ENCODE measurements at regions not wholly inside any gene's neighbourhood (a gene's known extent, or its start where the extent isn't known, plus 50 kb on each side); places are given as distances from the start of the nearest gene placed in this dataset.

GRCh38 chr10:130812381-130813148 is 499.0 kb downstream of the TCERG1L start:
- Mint-ChIP-seq H3K4me1 (peaks cover 0 to 2% (median 0%) of the 10 kb centered on the region in 3 donors), H3K9me3 (peaks cover 0 to 6% (median 2%) of the 10 kb centered on the region in 3 donors), H3K4me3 (no peak overlapping the region), H3K27ac (peak overlapping the region in 1 of 3 donors; percentile 53), H3K27me3 (no peaks in the 10 kb centered on the region), H3K36me3 (no peaks in the 10 kb centered on the region)

DNA sequence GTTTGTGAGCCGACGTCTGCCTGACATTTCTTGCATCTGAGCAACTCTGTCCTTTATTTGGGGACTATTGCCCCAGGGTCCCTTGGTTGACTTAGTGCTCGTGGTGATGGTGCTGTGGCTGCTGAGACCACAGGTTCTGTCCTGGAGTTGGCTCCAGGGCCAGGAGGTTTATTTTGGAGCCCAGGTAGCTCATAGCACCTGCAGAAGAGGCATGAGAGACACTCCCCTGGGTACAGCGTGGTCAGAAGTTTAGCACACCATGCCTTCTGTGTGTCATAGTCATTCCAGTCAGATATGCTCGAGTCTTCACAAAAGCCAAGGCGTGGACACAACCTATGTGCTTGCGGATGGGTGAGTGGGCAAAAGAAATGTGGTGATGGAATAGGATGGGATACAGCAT is 496.9 kb downstream of the TCERG1L start:
- no peaks in the 10 kb centered on the region for H3K27me3 Mint-ChIP-seq
- H3K36me3 Mint-ChIP-seq: no peaks in the 10 kb centered on the region
- peak overlapping the region in 1 of 3 donors; percentile 46 for H3K27ac Mint-ChIP-seq
- peaks cover 3 to 19% (median 6%) of the 10 kb centered on the region in 3 donors for H3K9me3 Mint-ChIP-seq
- H3K4me1 Mint-ChIP-seq: peaks cover 0 to 2% (median 0%) of the 10 kb centered on the region in 3 donors
- H3K4me3 Mint-ChIP-seq: no peak overlapping the region

DNA sequence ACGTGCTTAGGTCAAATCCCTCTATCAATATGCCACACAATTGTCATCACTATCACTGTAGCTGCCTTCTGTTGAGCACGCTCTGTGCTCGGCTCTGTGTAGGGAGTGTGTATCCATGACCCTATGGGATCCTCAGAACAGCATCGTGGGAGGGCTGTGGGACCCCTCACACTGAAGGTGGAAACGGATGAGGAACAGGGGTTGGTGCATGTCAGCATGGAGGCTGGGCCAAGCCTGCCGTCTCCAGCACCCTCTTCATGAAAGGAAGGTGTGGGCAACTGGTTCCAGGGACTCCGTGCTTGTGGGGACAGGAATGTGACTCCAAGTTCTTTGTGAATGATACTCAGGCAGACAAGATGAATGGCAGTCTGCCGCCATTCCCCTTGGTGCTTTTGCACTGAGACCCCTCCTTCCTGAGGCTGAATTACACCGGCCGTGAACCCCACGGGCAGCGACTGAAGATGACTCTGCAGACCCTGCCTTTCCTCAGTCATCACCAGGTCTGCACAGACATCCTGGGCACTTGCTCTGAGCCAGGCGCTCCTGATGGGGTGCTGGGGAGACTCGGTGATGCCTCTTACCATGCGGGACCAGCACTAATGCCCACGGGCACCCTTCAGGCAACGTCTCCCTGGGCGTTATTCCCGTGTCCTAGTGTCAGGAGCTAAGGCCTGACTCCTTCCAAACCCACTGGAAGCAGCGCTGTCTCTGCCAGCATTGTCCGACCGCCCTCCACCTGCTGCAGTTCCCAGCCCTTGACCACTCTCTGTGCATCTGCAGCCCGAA is 495.2 kb downstream of the TCERG1L start:
- peaks cover 4 to 23% (median 6%) of the 10 kb centered on the region in 3 donors for H3K9me3 Mint-ChIP-seq
- H3K4me3 Mint-ChIP-seq: no peak overlapping the region
- H3K27ac Mint-ChIP-seq: no peak overlapping the region
- peaks cover 0 to 2% (median 0%) of the 10 kb centered on the region in 3 donors for H3K4me1 Mint-ChIP-seq
- H3K27me3 Mint-ChIP-seq: no peaks in the 10 kb centered on the region
- no peaks in the 10 kb centered on the region for H3K36me3 Mint-ChIP-seq

GRCh38 chr10:130817046-130817624 is 494.4 kb downstream of the TCERG1L start:
- Mint-ChIP-seq H3K9me3 (peaks cover 6 to 23% (median 6%) of the 10 kb centered on the region in 3 donors), H3K4me1 (peaks cover 0 to 2% (median 0%) of the 10 kb centered on the region in 3 donors), H3K27me3 (no peaks in the 10 kb centered on the region), H3K4me3 (no peak overlapping the region), H3K27ac (no peak overlapping the region), H3K36me3 (no peaks in the 10 kb centered on the region)

DNA sequence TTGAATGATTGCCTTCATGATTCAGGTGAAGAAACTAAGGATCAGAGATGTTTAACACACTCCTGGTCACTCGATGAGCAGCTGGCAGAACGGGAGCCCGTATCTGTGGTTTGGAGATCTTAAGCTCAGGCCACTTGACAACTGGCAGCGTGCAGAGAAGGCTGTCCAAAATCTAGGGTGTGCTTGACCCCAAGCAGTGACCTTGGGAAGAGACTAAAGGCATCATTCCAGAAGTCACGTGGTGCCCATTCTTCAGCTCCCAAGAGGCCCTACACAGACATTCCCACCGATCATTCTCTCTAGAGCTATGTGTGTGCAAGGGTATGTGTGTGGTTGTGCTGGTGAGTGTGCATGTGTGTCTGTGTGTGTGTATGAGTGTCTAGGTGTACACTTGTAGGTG is 493.8 kb downstream of the TCERG1L start:
- H3K27me3 Mint-ChIP-seq: no peaks in the 10 kb centered on the region
- peaks cover 0 to 2% (median 0%) of the 10 kb centered on the region in 3 donors for H3K4me1 Mint-ChIP-seq
- H3K27ac Mint-ChIP-seq: no peak overlapping the region
- no peak overlapping the region for H3K4me3 Mint-ChIP-seq
- peaks cover 6 to 23% (median 6%) of the 10 kb centered on the region in 3 donors for H3K9me3 Mint-ChIP-seq
- no peaks in the 10 kb centered on the region for H3K36me3 Mint-ChIP-seq

DNA sequence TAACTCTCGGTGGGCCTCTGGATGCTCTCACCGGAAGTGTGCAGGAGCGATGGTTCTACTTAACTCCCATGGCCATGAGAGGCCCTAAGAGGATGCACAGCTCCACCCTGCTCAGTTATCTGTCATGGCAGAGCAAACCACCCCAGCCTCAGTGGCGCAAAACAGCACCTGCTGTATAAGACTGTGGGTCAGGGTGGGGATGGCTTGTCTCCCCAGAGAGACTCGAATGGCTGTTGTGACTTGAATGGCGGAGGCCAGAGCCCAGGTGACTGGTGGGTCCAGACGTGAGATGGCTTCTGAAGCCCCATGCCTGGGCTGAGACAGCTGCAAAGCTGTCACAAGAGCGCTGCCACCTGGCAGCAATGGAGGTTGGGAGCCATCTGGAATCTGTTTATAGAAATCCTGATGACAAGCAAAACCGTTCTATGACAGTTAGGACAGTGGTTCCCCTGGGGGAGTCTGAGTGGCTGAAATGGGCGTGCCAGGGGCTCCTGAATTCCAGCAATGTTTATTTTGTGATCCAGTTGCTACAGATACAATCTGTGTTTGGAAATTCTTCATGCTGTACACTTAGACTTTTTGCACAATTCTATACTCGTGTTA is 490.5 kb downstream of the TCERG1L start:
- Mint-ChIP-seq H3K27ac (no peak overlapping the region), H3K27me3 (no peaks in the 10 kb centered on the region), H3K36me3 (no peaks in the 10 kb centered on the region), H3K4me1 (no peaks in the 10 kb centered on the region), H3K9me3 (peaks cover 9 to 32% (median 14%) of the 10 kb centered on the region in 3 donors), H3K4me3 (no peak overlapping the region)

- Mint-ChIP-seq H3K4me1 (peaks cover 0 to 1% (median 0%) of the 10 kb centered on the region in 3 donors), H3K27ac (no peak overlapping the region), H3K36me3 (no peaks in the 10 kb centered on the region), H3K4me3 (no peak overlapping the region), H3K9me3 (peaks cover 5 to 20% (median 17%) of the 10 kb centered on the region in 3 donors), H3K27me3 (no peaks in the 10 kb centered on the region)
Measured at GRCh38 chr10:130824230-130825014, 487.1 kb downstream of the TCERG1L start.

DNA sequence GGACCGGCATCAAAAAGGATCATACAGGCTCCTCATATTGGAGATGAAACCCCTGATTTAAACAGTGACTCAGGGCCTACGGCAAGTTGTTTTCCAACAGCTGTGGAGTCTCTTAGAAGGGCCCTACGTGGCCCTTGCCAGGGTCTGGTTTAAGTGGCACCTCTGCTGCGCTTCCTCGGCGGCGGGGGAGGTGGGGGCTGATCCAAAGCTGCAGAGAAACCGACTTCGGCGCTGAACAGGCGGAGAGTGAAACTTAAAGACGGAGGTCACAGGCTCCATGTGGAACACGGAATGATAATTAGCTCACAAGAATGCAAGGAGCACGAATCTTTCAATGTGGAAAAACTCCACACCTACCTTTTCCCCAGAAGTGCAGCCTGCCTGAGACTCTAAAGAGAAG is 477.9 kb downstream of the TCERG1L start:
- Mint-ChIP-seq H3K4me3 (no peak overlapping the region), H3K27ac (no peak overlapping the region), H3K9me3 (peaks cover 0 to 6% (median 4%) of the 10 kb centered on the region in 3 donors), H3K4me1 (peaks cover 0 to 1% (median 0%) of the 10 kb centered on the region in 3 donors), H3K36me3 (no peaks in the 10 kb centered on the region), H3K27me3 (peaks cover 2% of the 10 kb centered on the region)

- peaks cover 2% of the 10 kb centered on the region for H3K27me3 Mint-ChIP-seq
- no peak overlapping the region for H3K27ac Mint-ChIP-seq
- H3K9me3 Mint-ChIP-seq: peaks cover 0 to 6% (median 3%) of the 10 kb centered on the region in 3 donors
- peaks cover 0 to 1% (median 0%) of the 10 kb centered on the region in 3 donors for H3K4me1 Mint-ChIP-seq
- no peak overlapping the region for H3K4me3 Mint-ChIP-seq
- H3K36me3 Mint-ChIP-seq: no peaks in the 10 kb centered on the region
Measured at GRCh38 chr10:130834170-130834569, 477.4 kb downstream of the TCERG1L start.

DNA sequence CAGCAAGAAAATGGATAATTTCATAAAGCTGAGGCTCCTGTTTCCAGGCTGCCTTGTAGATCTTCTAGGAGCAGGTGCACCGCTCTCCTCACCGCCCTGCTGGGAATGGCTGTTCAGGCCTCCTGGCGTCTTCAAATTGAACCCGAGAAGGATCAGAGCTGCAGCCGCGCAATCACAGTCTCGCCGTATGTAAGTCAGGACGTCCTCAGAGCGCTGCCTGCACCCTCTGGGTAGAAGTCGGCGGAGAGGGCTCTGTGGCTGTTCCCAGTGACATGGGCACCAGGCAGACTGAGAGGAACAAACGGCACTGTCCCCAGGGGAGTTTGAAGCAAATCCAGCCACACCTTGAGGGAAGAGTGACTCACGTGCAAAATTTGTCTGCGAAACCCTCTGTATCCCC is 476.9 kb downstream of the TCERG1L start:
- Mint-ChIP-seq H3K4me1 (peaks cover 0 to 1% (median 0%) of the 10 kb centered on the region in 3 donors), H3K27me3 (peaks cover 2% of the 10 kb centered on the region), H3K36me3 (no peaks in the 10 kb centered on the region), H3K4me3 (no peak overlapping the region), H3K9me3 (peaks cover 0 to 6% (median 3%) of the 10 kb centered on the region in 3 donors), H3K27ac (no peak overlapping the region)

- Mint-ChIP-seq H3K9me3 (peaks cover 0 to 6% (median 3%) of the 10 kb centered on the region in 3 donors), H3K4me3 (no peak overlapping the region), H3K27ac (no peak overlapping the region), H3K27me3 (peaks cover 2% of the 10 kb centered on the region), H3K4me1 (peaks cover 0 to 1% (median 0%) of the 10 kb centered on the region in 3 donors), H3K36me3 (no peaks in the 10 kb centered on the region)
Measured at GRCh38 chr10:130835068-130835467, 476.5 kb downstream of the TCERG1L start.

- no peak overlapping the region for H3K4me3 Mint-ChIP-seq
- no peaks in the 10 kb centered on the region for H3K4me1 Mint-ChIP-seq
- no peaks in the 10 kb centered on the region for H3K36me3 Mint-ChIP-seq
- H3K27ac Mint-ChIP-seq: no peak overlapping the region
- no peaks in the 10 kb centered on the region for H3K9me3 Mint-ChIP-seq
- peaks cover 2% of the 10 kb centered on the region for H3K27me3 Mint-ChIP-seq
Measured at GRCh38 chr10:130836344-130836743, 475.2 kb downstream of the TCERG1L start.

DNA sequence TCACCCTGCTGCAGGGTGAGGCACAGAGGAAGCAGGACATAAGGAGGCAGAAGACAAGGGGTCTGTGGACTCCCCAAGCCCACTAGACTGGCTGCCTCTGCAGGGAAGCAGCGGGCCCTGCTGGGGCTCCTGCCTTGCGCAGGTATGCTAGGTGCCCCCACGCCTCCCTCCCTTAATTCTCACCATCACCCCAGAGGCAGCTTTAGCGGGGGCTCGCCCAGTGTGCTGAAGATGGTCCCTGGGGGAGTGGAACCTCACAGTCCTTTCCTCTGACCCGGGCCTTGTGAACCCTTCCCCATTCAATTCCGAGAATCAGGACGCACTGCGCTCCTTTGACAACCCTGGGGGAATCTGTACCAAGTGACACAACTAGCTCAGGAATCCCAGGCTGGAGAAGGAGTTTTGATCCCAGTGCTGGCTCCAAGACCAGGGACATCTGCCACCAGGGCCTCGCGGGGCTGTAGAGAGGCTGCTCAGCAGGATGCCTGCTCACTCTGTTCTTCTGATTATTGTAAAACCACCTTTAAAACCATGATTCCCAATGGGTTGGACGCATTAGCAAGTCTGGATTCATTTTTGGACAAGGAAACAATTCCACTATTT is 468.4 kb downstream of the TCERG1L start:
- no peak overlapping the region for H3K4me3 Mint-ChIP-seq
- no peaks in the 10 kb centered on the region for H3K27me3 Mint-ChIP-seq
- H3K9me3 Mint-ChIP-seq: peaks cover 0 to 9% (median 0%) of the 10 kb centered on the region in 3 donors
- H3K36me3 Mint-ChIP-seq: no peaks in the 10 kb centered on the region
- no peak overlapping the region for H3K27ac Mint-ChIP-seq
- no peaks in the 10 kb centered on the region for H3K4me1 Mint-ChIP-seq

DNA sequence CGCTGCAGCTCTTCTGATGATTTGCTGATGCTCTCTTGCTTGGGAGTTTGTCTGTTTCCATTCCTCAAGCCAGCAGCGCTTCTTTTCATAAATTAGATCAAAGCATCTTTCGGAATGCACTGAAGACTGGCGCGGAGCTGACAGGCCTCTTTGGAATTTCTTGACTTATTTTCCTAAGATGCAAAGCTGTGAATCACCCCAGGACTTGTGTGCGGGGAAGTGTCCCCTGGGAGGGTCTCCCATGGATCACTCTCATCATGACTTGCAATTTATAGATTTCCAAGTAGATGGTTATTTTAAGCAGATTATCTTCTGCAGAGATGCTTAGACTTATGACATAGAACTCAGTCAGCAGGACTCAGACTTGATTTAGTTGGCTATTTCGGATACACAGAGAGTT is 467.2 kb downstream of the TCERG1L start:
- Mint-ChIP-seq H3K27ac (no peak overlapping the region), H3K4me3 (no peak overlapping the region), H3K27me3 (no peaks in the 10 kb centered on the region), H3K9me3 (peaks cover 0 to 12% (median 0%) of the 10 kb centered on the region in 3 donors), H3K4me1 (no peaks in the 10 kb centered on the region), H3K36me3 (no peaks in the 10 kb centered on the region)
